Trophoblast cell (in vitro differentiated cells and primary cell): ENCODE measurements at regions not wholly inside any gene's neighbourhood (a gene's known extent, or its start where the extent isn't known, plus 50 kb on each side); places are given as distances from the start of the nearest gene placed in this dataset.

ENCODE experiments used
- DNase-seq, 2 donors: peaks; one replicate each; pipeline ENCODE4 v3.0.0-alpha.2; 2016
- H2AFZ ChIP-seq: 2 replicates; pipeline ENCODE4 v1.6.1; 2013; ENCODE audit warnings: low read length, moderate library complexity, mild to moderate bottlenecking; ENCODE audit not compliant: insufficient read depth, poor library complexity
- H2AK5ac ChIP-seq: 2 replicates; pipeline ENCODE4 v1.6.1; 2013; ENCODE audit warnings: mild to moderate bottlenecking, low read length
- H2BK120ac ChIP-seq: 2 replicates; pipeline ENCODE4 v1.6.1; 2013; ENCODE audit warnings: low read length, mild to moderate bottlenecking, moderate library complexity; ENCODE audit not compliant: insufficient read depth, poor library complexity
- H2BK12ac ChIP-seq: 2 replicates; pipeline ENCODE4 v1.6.1; 2013; ENCODE audit warnings: mild to moderate bottlenecking, low read length, moderate library complexity
- H2BK5ac ChIP-seq: 2 replicates; pipeline ENCODE4 v1.6.1; 2013; ENCODE audit warnings: low read length, low read depth, moderate library complexity, mild to moderate bottlenecking; ENCODE audit not compliant: poor library complexity
- H3K14ac ChIP-seq: 2 replicates; pipeline ENCODE4 v1.6.1; 2013; ENCODE audit warnings: mild to moderate bottlenecking, low read length
- H3K18ac ChIP-seq: 2 replicates; pipeline ENCODE4 v1.6.1; 2013; ENCODE audit warnings: mild to moderate bottlenecking, low read length
- H3K23ac ChIP-seq: 2 replicates; pipeline ENCODE4 v1.6.1; 2013; ENCODE audit warnings: low read length
- H3K27ac ChIP-seq: 2 replicates; pipeline ENCODE4 v1.5.1; 2013; ENCODE audit warnings: low read depth, mild to moderate bottlenecking, inconsistent platforms, low read length, moderate library complexity
- H3K27me3 ChIP-seq: 2 replicates; pipeline ENCODE4 v1.6.1; 2013; ENCODE audit warnings: inconsistent platforms, mild to moderate bottlenecking, low read length, moderate library complexity; ENCODE audit not compliant: insufficient read depth
- H3K36me3 ChIP-seq, 2 experiments: 1 replicate in 1 of 2; 2 replicates in 1 of 2; pipeline ENCODE4 v1.6.1; 2013; ENCODE audit warnings: low read length in 2 of 2, mild to moderate bottlenecking in 2 of 2, moderate library complexity in 1 of 2; ENCODE audit not compliant: insufficient read depth in 2 of 2, control insufficient read depth in 1 of 2
- H3K4ac ChIP-seq: 2 replicates; pipeline ENCODE4 v1.6.1; 2013; ENCODE audit warnings: low read depth, mild to moderate bottlenecking, low read length, moderate library complexity
- H3K4me1 ChIP-seq, 2 experiments: 1 replicate in 1 of 2; 2 replicates in 1 of 2; pipeline ENCODE4 v1.6.1; 2013; ENCODE audit warnings: low read length in 2 of 2, mild to moderate bottlenecking in 2 of 2, moderate library complexity in 1 of 2; ENCODE audit not compliant: insufficient read depth in 2 of 2, control insufficient read depth in 1 of 2
- H3K4me2 ChIP-seq: 2 replicates; pipeline ENCODE4 v1.6.1; 2013; ENCODE audit warnings: inconsistent platforms, mild to moderate bottlenecking, low read length, moderate library complexity
- H3K4me3 ChIP-seq: 2 replicates; pipeline ENCODE4 v1.5.1; 2013; ENCODE audit warnings: mild to moderate bottlenecking, low read depth, low read length, inconsistent platforms
- H3K79me1 ChIP-seq: one replicate; pipeline ENCODE4 v1.6.1; 2013; ENCODE audit warnings: low read length
- H3K79me2 ChIP-seq: 2 replicates; pipeline ENCODE4 v1.6.1; 2013; ENCODE audit warnings: low read length, mild to moderate bottlenecking; ENCODE audit not compliant: control insufficient read depth, insufficient read depth, poor library complexity
- H3K9ac ChIP-seq: 2 replicates; pipeline ENCODE4 v1.6.1; 2013; ENCODE audit warnings: mild to moderate bottlenecking, low read length
- H3K9me3 ChIP-seq: 2 replicates; pipeline ENCODE4 v1.6.1; 2013; ENCODE audit warnings: low read depth, mild to moderate bottlenecking, control low read depth, inconsistent platforms, low read length; ENCODE audit not compliant: insufficient read depth
- H4K12ac ChIP-seq: 2 replicates; pipeline ENCODE4 v1.6.1; 2013; ENCODE audit warnings: low read depth, mild to moderate bottlenecking, low read length, moderate library complexity
- H4K8ac ChIP-seq: 2 replicates; pipeline ENCODE4 v1.6.1; 2013; ENCODE audit warnings: low read depth, mild to moderate bottlenecking, low read length, moderate library complexity
- H4K91ac ChIP-seq: one replicate; pipeline ENCODE4 v1.6.1; 2013; ENCODE audit warnings: low read depth, mild to moderate bottlenecking, low read length, moderate library complexity
- WGBS: extraction: QIAGEN DNeasy Blood & Tissue Kit; methylation state at CpG from one replicate; pipeline ENCODE4 v1.1.7; 2013; ENCODE audit warnings: missing lambda C conversion rate; ENCODE audit not compliant: insufficient read length, insufficient coverage; ENCODE audit errors: extremely low coverage; 5-methylcytosine and 5-hydroxymethylcytosine counted together

DNA sequence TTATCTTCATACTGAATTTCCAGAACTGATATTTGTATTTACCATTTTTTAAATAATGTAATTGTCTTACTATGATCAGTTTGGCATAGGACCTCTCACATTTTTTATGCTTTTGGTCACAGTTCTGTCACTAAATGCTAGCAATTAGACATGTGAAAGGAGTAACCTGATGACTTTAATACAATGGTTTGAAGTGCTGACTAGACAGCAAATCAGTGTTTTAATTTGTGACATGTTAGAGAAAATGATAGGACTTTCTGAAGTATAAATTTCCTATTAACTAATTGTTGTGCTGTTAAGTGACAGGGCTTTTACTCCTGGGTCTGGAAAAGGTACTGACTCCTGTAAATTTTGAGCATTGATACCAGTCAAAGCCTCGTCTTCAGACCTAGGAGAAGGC, 117.5 kb downstream of the ZNF330 start:
- H2AFZ ChIP-seq, result no peak overlapping the region
- DNase-seq, result no peak

GRCh38 chr4:141339391-141339790, 118.7 kb downstream of the ZNF330 start:
- H3K79me2 ChIP-seq, result no peaks in the 10 kb centered on the region
- no peak overlapping the region for H2BK5ac ChIP-seq
- no peak for DNase-seq
- no peak overlapping the region for H3K14ac ChIP-seq
- H2BK120ac ChIP-seq, result no peak overlapping the region
- H2AFZ ChIP-seq, result no peak overlapping the region
- no peak overlapping the region for H3K4me3 ChIP-seq
- peak overlapping the region; percentile 96 for H3K23ac ChIP-seq
- no peak overlapping the region for H4K8ac ChIP-seq
- WGBS, result no CpG with 5 or more reads among the region's 3 CpGs
- H2BK12ac ChIP-seq, result no peak overlapping the region
- no peak overlapping the region for H3K27ac ChIP-seq
- no peaks in the 10 kb centered on the region for H3K36me3 ChIP-seq
- no peak overlapping the region for H3K4ac ChIP-seq
- H3K27me3 ChIP-seq, result no peaks in the 10 kb centered on the region
- no peak overlapping the region for H3K4me2 ChIP-seq
- H3K9ac ChIP-seq, result no peak overlapping the region
- H4K91ac ChIP-seq, result no peak overlapping the region
- H3K18ac ChIP-seq, result no peak overlapping the region
- no peak overlapping the region for H2AK5ac ChIP-seq
- no peaks in the 10 kb centered on the region for H3K79me1 ChIP-seq
- H3K4me1 ChIP-seq, result no peaks in the 10 kb centered on the region
- H4K12ac ChIP-seq, result no peak overlapping the region
- no peaks in the 10 kb centered on the region for H3K9me3 ChIP-seq

More for the DNA sequence above, 117.5 kb downstream of the ZNF330 start:
- Histone ChIP-seq H2BK5ac (no peak overlapping the region), H3K4me2 (no peak overlapping the region), H3K9ac (no peak overlapping the region), H3K9me3 (no peaks in the 10 kb centered on the region), H3K36me3 (no peaks in the 10 kb centered on the region), H3K4me1 (no peaks in the 10 kb centered on the region), H4K91ac (no peak overlapping the region), H2BK120ac (no peak overlapping the region), H3K27ac (no peak overlapping the region), H3K79me2 (no peaks in the 10 kb centered on the region), H4K12ac (no peak overlapping the region), H3K4me3 (no peak overlapping the region), H3K4ac (no peak overlapping the region), H3K18ac (no peak overlapping the region), H3K14ac (no peak overlapping the region), H3K23ac (no peak overlapping the region), H2BK12ac (no peak overlapping the region), H3K27me3 (no peaks in the 10 kb centered on the region), H4K8ac (no peak overlapping the region), H2AK5ac (no peak overlapping the region), H3K79me1 (no peaks in the 10 kb centered on the region)
- no CpG with 5 or more reads among the region's 1 CpG for WGBS

DNA sequence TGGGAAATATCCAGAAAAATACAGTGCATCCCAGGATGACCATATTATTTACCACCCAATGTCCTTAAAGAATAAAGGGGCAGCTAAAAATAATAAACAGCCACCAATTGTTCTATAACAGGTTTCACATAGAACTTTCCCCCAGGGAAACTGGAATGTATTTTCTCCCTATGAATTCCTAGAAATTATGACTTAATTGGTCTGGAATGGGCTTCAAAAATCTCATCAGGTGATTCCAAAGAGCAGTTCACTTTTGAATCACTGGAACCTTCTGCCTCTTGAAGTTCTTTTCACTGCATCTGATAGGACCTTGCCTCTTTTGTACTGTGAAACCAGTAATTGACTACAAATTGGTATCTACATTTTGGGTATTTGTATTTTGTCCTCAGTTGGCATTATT, 119.3 kb downstream of the ZNF330 start:
- Histone ChIP-seq H3K27ac (no peak overlapping the region), H3K4me2 (no peak overlapping the region), H3K27me3 (no peaks in the 10 kb centered on the region), H3K4ac (no peak overlapping the region), H3K79me2 (no peaks in the 10 kb centered on the region), H2AFZ (no peak overlapping the region), H3K9ac (no peak overlapping the region), H3K79me1 (no peaks in the 10 kb centered on the region), H2BK120ac (no peak overlapping the region), H3K4me1 (no peaks in the 10 kb centered on the region), H3K36me3 (no peaks in the 10 kb centered on the region), H4K91ac (no peak overlapping the region), H2AK5ac (no peak overlapping the region), H4K8ac (no peak overlapping the region), H3K18ac (no peak overlapping the region), H3K14ac (no peak overlapping the region), H4K12ac (no peak overlapping the region), H2BK5ac (no peak overlapping the region), H3K4me3 (no peak overlapping the region), H3K9me3 (no peaks in the 10 kb centered on the region), H3K23ac (no peak overlapping the region), H2BK12ac (no peak overlapping the region)
- DNase-seq, result peak in 1 of 2 donors; percentile 81

DNA sequence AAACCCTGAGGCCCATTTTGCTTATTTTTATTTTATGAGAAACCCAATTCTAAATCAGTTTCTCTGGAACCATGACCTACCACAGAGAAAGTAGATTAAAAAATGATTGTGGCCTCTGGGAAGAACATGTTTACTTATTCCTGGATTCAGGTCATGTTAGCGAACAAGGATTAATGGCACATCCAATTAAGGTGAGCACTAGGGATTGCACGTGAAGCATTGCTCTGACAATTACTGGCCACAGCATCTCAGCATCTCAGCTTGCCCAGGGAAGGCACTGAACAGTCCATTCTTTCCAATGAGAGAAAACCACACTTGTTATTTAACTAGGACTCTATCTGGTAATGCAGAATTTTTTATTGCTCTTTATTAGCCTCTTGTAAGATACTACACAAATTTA, 119.8 kb downstream of the ZNF330 start:
- Histone ChIP-seq H2BK12ac (no peak overlapping the region), H3K4ac (no peak overlapping the region), H4K12ac (no peak overlapping the region), H2AFZ (no peak overlapping the region), H2AK5ac (no peak overlapping the region), H3K9me3 (no peaks in the 10 kb centered on the region), H3K79me2 (no peaks in the 10 kb centered on the region), H3K18ac (no peak overlapping the region), H4K8ac (no peak overlapping the region), H3K23ac (no peak overlapping the region), H3K4me1 (no peaks in the 10 kb centered on the region), H3K4me3 (no peak overlapping the region), H3K36me3 (no peaks in the 10 kb centered on the region), H3K27ac (no peak overlapping the region), H4K91ac (no peak overlapping the region), H3K27me3 (no peaks in the 10 kb centered on the region), H3K9ac (no peak overlapping the region), H3K79me1 (no peaks in the 10 kb centered on the region), H3K4me2 (no peak overlapping the region), H3K14ac (no peak overlapping the region), H2BK5ac (no peak overlapping the region), H2BK120ac (no peak overlapping the region)
- WGBS, result no CpG with 5 or more reads among the region's 2 CpGs
- no peak for DNase-seq
